Adrenal gland (tissue), 5 donors: ENCODE measurements at regions not wholly inside any gene's neighbourhood (a gene's known extent, or its start where the extent isn't known, plus 50 kb on each side); places are given as distances from the start of the nearest gene placed in this dataset.

Source experiments
- POLR2A ChIP-seq, 2 donors: fragments of 450-650 bp; IDR thresholded peaks; one replicate each; pipeline ENCODE4 v1.6.1; 2017; ENCODE audit warnings: antibody characterized with exemption in 2 of 2, mild to moderate bottlenecking in 2 of 2, moderate library complexity in 1 of 2
- TF ChIP-seq, protein P1 (sequence below), 6 experiments: fragments of 450-650 bp in 4 of 6; fragments of 200-600 bp in 2 of 6; sonication (generic) in 1 of 6; IDR thresholded peaks; 1 replicate in 5 of 6; 2 replicates in 1 of 6; pipeline versions ENCODE4 v1.5.1 to v1.8.0; 2016 to 2021; ENCODE audit warnings: antibody characterized with exemption in 6 of 6, mild to moderate bottlenecking in 2 of 6, moderate library complexity in 1 of 6
- donor health status: DM: no; HTN: no; CAD: no.

GRCh38 chr5:141789330-141789729 is 88.9 kb downstream of the PCDH1 start:
- TF ChIP-seq, protein P1, sequence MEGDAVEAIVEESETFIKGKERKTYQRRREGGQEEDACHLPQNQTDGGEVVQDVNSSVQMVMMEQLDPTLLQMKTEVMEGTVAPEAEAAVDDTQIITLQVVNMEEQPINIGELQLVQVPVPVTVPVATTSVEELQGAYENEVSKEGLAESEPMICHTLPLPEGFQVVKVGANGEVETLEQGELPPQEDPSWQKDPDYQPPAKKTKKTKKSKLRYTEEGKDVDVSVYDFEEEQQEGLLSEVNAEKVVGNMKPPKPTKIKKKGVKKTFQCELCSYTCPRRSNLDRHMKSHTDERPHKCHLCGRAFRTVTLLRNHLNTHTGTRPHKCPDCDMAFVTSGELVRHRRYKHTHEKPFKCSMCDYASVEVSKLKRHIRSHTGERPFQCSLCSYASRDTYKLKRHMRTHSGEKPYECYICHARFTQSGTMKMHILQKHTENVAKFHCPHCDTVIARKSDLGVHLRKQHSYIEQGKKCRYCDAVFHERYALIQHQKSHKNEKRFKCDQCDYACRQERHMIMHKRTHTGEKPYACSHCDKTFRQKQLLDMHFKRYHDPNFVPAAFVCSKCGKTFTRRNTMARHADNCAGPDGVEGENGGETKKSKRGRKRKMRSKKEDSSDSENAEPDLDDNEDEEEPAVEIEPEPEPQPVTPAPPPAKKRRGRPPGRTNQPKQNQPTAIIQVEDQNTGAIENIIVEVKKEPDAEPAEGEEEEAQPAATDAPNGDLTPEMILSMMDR (IDR thresholded peaks at IDR 0.05) = no peak
- TF ChIP-seq POLR2A (IDR thresholded peaks at IDR 0.05) = no peak
